ENCODE measurements at regions not wholly inside any gene's neighbourhood (a gene's known extent, or its start where the extent isn't known, plus 50 kb on each side); places are given as distances from the start of the nearest gene placed in this dataset. TPM values are rescaled to one million over a fixed set of nuclear protein-coding genes. Genes with fewer than 3 reads are reported as not detected.

- Histone ChIP-seq H3K4me2 (ENCODE audit: low read length) (no peak overlapping the region), H3K9ac (ENCODE audit: low read depth, low read length) (no peak overlapping the region), H3K9me3 (replicated peaks; ENCODE audit: low read length) (no peaks in the 10 kb centered on the region), H3K27me3 (ENCODE audit: control insufficient read depth, insufficient read depth, low read length) (no peaks in the 10 kb centered on the region), H3K4me1 (ENCODE audit: control insufficient read depth, insufficient read depth, low read length) (peaks cover 11% of the 10 kb centered on the region), H3K36me3 (ENCODE audit: insufficient read depth, low read length) (no peaks in the 10 kb centered on the region), H3K4me3 (ENCODE audit: low read length) (no peak overlapping the region)
These were observed 163.5 kb downstream of the MDFIC start for GRCh38 chr7:115085421-115085820.

GRCh38 chr7:115083935-115084334 lies 162.0 kb downstream of the MDFIC start:
- Histone ChIP-seq H3K4me3 (ENCODE audit: low read length) (no peak overlapping the region), H3K9me3 (replicated peaks; ENCODE audit: low read length) (no peaks in the 10 kb centered on the region), H3K9ac (ENCODE audit: low read depth, low read length) (no peak overlapping the region), H3K4me2 (ENCODE audit: low read length) (no peak overlapping the region), H3K4me1 (ENCODE audit: control insufficient read depth, insufficient read depth, low read length) (peaks cover 11% of the 10 kb centered on the region), H3K27me3 (ENCODE audit: control insufficient read depth, insufficient read depth, low read length) (no peaks in the 10 kb centered on the region), H3K36me3 (ENCODE audit: insufficient read depth, low read length) (no peaks in the 10 kb centered on the region)

DNA sequence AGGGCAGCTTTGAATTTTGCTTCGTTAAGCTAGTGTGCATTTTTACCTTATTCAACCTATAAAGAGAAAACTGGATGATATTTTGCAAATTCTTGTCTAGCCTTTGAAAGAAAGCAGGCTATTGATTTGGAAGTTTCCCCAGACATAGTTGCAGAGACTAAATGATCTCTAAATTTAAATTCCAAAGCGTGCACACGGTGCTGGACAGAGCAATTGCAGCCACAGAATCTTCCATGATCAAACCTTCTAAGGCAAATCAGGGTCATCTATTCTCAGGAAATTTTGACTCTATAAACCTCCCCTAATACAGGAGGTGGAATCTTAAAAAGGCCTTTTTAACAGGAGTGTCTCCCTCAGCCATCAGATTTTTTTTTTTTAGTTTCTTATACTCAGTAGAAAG lies 159.9 kb downstream of the MDFIC start:
- Histone ChIP-seq H3K27me3 (ENCODE audit: control insufficient read depth, insufficient read depth, low read length) (no peaks in the 10 kb centered on the region), H3K9me3 (replicated peaks; ENCODE audit: low read length) (no peaks in the 10 kb centered on the region), H3K36me3 (ENCODE audit: insufficient read depth, low read length) (no peaks in the 10 kb centered on the region), H3K4me1 (ENCODE audit: control insufficient read depth, insufficient read depth, low read length) (no peaks in the 10 kb centered on the region), H3K9ac (ENCODE audit: low read depth, low read length) (no peak overlapping the region), H3K4me3 (ENCODE audit: low read length) (no peak overlapping the region), H3K4me2 (ENCODE audit: low read length) (no peak overlapping the region)

DNA sequence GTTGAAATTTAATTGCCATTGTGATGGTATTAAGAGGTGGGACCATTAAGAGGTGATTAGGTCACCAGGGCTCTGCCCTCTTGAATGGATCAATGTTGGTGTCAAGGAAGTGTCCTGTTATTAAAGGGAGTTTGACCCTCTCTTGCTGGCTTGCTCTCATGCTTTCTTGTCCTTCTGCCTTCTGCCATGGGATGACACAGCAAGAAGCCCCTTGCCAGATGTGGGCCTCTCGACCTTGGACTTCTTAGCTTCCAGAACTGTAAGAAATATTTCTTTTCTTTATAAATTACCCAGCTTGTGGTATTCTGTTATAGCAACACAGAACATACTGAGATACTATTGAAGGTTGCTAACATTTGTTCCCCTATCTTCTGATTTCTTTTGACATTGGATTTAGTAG lies 157.0 kb downstream of the MDFIC start:
- no peaks in the 10 kb centered on the region for H3K9me3 ChIP-seq (replicated peaks; ENCODE audit: low read length)
- no peak overlapping the region for H3K9ac ChIP-seq (ENCODE audit: low read depth, low read length)
- no peak overlapping the region for H3K4me3 ChIP-seq (ENCODE audit: low read length)
- no peak overlapping the region for H3K4me2 ChIP-seq (ENCODE audit: low read length)
- H3K27me3 ChIP-seq (ENCODE audit: control insufficient read depth, insufficient read depth, low read length), result no peaks in the 10 kb centered on the region
- no peaks in the 10 kb centered on the region for H3K36me3 ChIP-seq (ENCODE audit: insufficient read depth, low read length)
- H3K4me1 ChIP-seq (ENCODE audit: control insufficient read depth, insufficient read depth, low read length), result no peaks in the 10 kb centered on the region

GRCh38 chr7:115078386-115078785 lies 156.5 kb downstream of the MDFIC start:
- Histone ChIP-seq H3K9me3 (replicated peaks; ENCODE audit: low read length) (no peaks in the 10 kb centered on the region), H3K4me2 (ENCODE audit: low read length) (no peak overlapping the region), H3K9ac (ENCODE audit: low read depth, low read length) (no peak overlapping the region), H3K36me3 (ENCODE audit: insufficient read depth, low read length) (no peaks in the 10 kb centered on the region), H3K4me1 (ENCODE audit: control insufficient read depth, insufficient read depth, low read length) (no peaks in the 10 kb centered on the region), H3K27me3 (ENCODE audit: control insufficient read depth, insufficient read depth, low read length) (no peaks in the 10 kb centered on the region), H3K4me3 (ENCODE audit: low read length) (no peak overlapping the region)

GRCh38 chr7:115070311-115070710 lies 148.4 kb downstream of the MDFIC start:
- no peaks in the 10 kb centered on the region for H3K27me3 ChIP-seq (ENCODE audit: control insufficient read depth, insufficient read depth, low read length)
- H3K4me3 ChIP-seq (ENCODE audit: low read length), result no peak overlapping the region
- H3K9me3 ChIP-seq (replicated peaks; ENCODE audit: low read length), result no peaks in the 10 kb centered on the region
- no peak overlapping the region for H3K4me2 ChIP-seq (ENCODE audit: low read length)
- peaks cover 8% of the 10 kb centered on the region for H3K4me1 ChIP-seq (ENCODE audit: control insufficient read depth, insufficient read depth, low read length)
- H3K9ac ChIP-seq (ENCODE audit: low read depth, low read length), result no peak overlapping the region
- no peaks in the 10 kb centered on the region for H3K36me3 ChIP-seq (ENCODE audit: insufficient read depth, low read length)

Small RNA genes lying in the stretch of these regions (small RNA-seq; reads per million reads assigned to genes)
- gene RF00019 (not detected), gene SNORA25B (not detected)

Measured in skeletal muscle satellite cell (primary cell).